HEK293T (cell line): ENCODE measurements at regions not wholly inside any gene's neighbourhood (a gene's known extent, or its start where the extent isn't known, plus 50 kb on each side); places are given as distances from the start of the nearest gene placed in this dataset.

ENCODE experiments used
- ELF4 ChIP-seq: fragments of 450-650 bp; IDR thresholded peaks from 2 replicates; pipeline ENCODE4 v1.6.1; 2017; ENCODE audit warnings: antibody characterized with exemption
- FOXK2 ChIP-seq: fragments of 450-650 bp; IDR thresholded peaks from 2 replicates; pipeline ENCODE4 v1.6.1; 2016; ENCODE audit warnings: mild to moderate bottlenecking
- FOXM1 ChIP-seq: fragments of 450-650 bp; IDR thresholded peaks from 2 replicates; pipeline ENCODE4 v1.6.1; 2017; ENCODE audit warnings: mild to moderate bottlenecking, borderline replicate concordance
- HDGF ChIP-seq: fragments of 450-650 bp; IDR thresholded peaks from 2 replicates; pipeline ENCODE4 v1.6.1; 2017; ENCODE audit warnings: antibody characterized with exemption, borderline replicate concordance
- NFRKB ChIP-seq: fragments of 450-650 bp; IDR thresholded peaks from 2 replicates; pipeline ENCODE4 v1.6.1; 2016; ENCODE audit warnings: mild to moderate bottlenecking, moderate library complexity
- SUZ12 ChIP-seq: fragments of 450-650 bp; IDR thresholded peaks from 2 replicates; pipeline ENCODE4 v1.6.1; 2016; ENCODE audit warnings: mild to moderate bottlenecking
- TARDBP ChIP-seq: fragments of 450-650 bp; IDR thresholded peaks from 2 replicates; pipeline ENCODE4 v1.6.1; 2016

- TF ChIP-seq TARDBP, result no peak
- TF ChIP-seq FOXM1, result no peak
- no peak for TF ChIP-seq FOXK2
- TF ChIP-seq HDGF, result no peak
- TF ChIP-seq ELF4, result no peak
- no peak for TF ChIP-seq NFRKB
- no peak for TF ChIP-seq SUZ12
These were observed 176.6 kb upstream of the ARGLU1 start for GRCh38 chr13:106744516-106744915.
